Mesenchymal stem cell (in vitro differentiated cells and primary cell): ENCODE measurements at regions not wholly inside any gene's neighbourhood (a gene's known extent, or its start where the extent isn't known, plus 50 kb on each side); places are given as distances from the start of the nearest gene placed in this dataset.
"Not testable (repeated sequence)": the region's sequence is repeated elsewhere in the genome, so short reads cannot be mapped to it uniquely, and the experiment has no call there.

Source experiments
- DNase-seq: peaks from one replicate; pipeline ENCODE4 v3.0.0-alpha.2; 2013
- H2AFZ ChIP-seq: one replicate; pipeline ENCODE4 v1.6.1; 2013; ENCODE audit warnings: low read depth, mild to moderate bottlenecking, control low read depth, inconsistent platforms, low read length, moderate library complexity
- H2AK5ac ChIP-seq: 2 replicates; pipeline ENCODE4 v1.6.1; 2013; ENCODE audit warnings: low read length, moderate library complexity, mild to moderate bottlenecking, inconsistent platforms; ENCODE audit not compliant: severe bottlenecking
- H2BK120ac ChIP-seq: one replicate; pipeline ENCODE4 v1.6.1; 2013; ENCODE audit warnings: low read depth, mild to moderate bottlenecking, inconsistent platforms, low read length, moderate library complexity
- H2BK12ac ChIP-seq, 2 experiments: one replicate each; pipeline ENCODE4 v1.6.1; 2013; ENCODE audit warnings: inconsistent platforms in 2 of 2, low read length in 2 of 2, mild to moderate bottlenecking in 2 of 2, moderate library complexity in 2 of 2, control low read depth in 1 of 2
- H2BK15ac ChIP-seq: one replicate; pipeline ENCODE4 v1.6.1; 2013; ENCODE audit warnings: mild to moderate bottlenecking, low read depth, inconsistent platforms; ENCODE audit not compliant: poor library complexity, severe bottlenecking
- H2BK5ac ChIP-seq: 2 replicates; pipeline ENCODE4 v1.6.1; 2013; ENCODE audit warnings: low read depth, mild to moderate bottlenecking, low read length, control low read depth, inconsistent platforms; ENCODE audit not compliant: poor library complexity, severe bottlenecking
- H3K14ac ChIP-seq, 2 experiments: one replicate each; pipeline ENCODE4 v1.6.1; 2013; ENCODE audit warnings: inconsistent platforms in 2 of 2, low read length in 2 of 2, control low read depth in 1 of 2, mild to moderate bottlenecking in 1 of 2, moderate library complexity in 1 of 2
- H3K18ac ChIP-seq, 2 experiments: one replicate each; pipeline ENCODE4 v1.6.1; 2013; ENCODE audit warnings: inconsistent platforms in 2 of 2, low read length in 2 of 2, control low read depth in 1 of 2, low read depth in 1 of 2, mild to moderate bottlenecking in 1 of 2
- H3K23ac ChIP-seq, 2 experiments: one replicate each; pipeline ENCODE4 v1.6.1; 2013; ENCODE audit warnings: inconsistent platforms in 2 of 2, low read length in 2 of 2, mild to moderate bottlenecking in 2 of 2, moderate library complexity in 2 of 2, control low read depth in 1 of 2
- H3K27ac ChIP-seq: 2 replicates; pipeline ENCODE4 v1.5.1; 2013; ENCODE audit warnings: mild to moderate bottlenecking, moderate library complexity, low read length, control low read depth, inconsistent platforms; ENCODE audit not compliant: poor library complexity, severe bottlenecking
- H3K27me3 ChIP-seq, 2 experiments: 2 replicates each; pipeline versions ENCODE4 v1.6.1 to v1.7.0; 2013; ENCODE audit warnings: low read length in 2 of 2, mild to moderate bottlenecking in 2 of 2, moderate library complexity in 2 of 2, control low read depth in 1 of 2, inconsistent platforms in 1 of 2; ENCODE audit not compliant: control insufficient read depth in 1 of 2, insufficient read depth in 1 of 2
- H3K36me3 ChIP-seq, 2 experiments: 2 replicates each; pipeline versions ENCODE4 v1.6.1 to v1.7.0; 2013; ENCODE audit warnings: low read length in 2 of 2, control low read depth in 1 of 2, inconsistent platforms in 1 of 2, low read depth in 1 of 2, mild to moderate bottlenecking in 1 of 2; ENCODE audit not compliant: insufficient read depth in 2 of 2, control insufficient read depth in 1 of 2
- H3K4ac ChIP-seq, 2 experiments: one replicate each; pipeline ENCODE4 v1.6.1; 2013; ENCODE audit warnings: inconsistent platforms in 2 of 2, low read length in 2 of 2, mild to moderate bottlenecking in 2 of 2, moderate library complexity in 2 of 2, control low read depth in 1 of 2, low read depth in 1 of 2
- H3K4me1 ChIP-seq: 2 replicates; pipeline ENCODE4 v1.6.1; 2013; ENCODE audit warnings: low read depth, low read length, control low read depth; ENCODE audit not compliant: control insufficient read depth, insufficient read depth
- H3K4me2 ChIP-seq: 2 replicates; pipeline ENCODE4 v1.6.1; 2013; ENCODE audit warnings: low read length, mild to moderate bottlenecking, inconsistent platforms; ENCODE audit not compliant: poor library complexity, severe bottlenecking
- H3K4me3 ChIP-seq, 2 experiments: 2 replicates each; pipeline versions ENCODE4 v1.5.1 to v1.7.0; 2013; ENCODE audit warnings: low read length in 2 of 2, mild to moderate bottlenecking in 2 of 2, control low read depth in 1 of 2, low read depth in 1 of 2; ENCODE audit not compliant: insufficient read depth in 1 of 2
- H3K79me1 ChIP-seq: replicated peaks from 2 replicates; pipeline ENCODE4 v1.6.1; 2013; ENCODE audit warnings: mild to moderate bottlenecking, control low read depth, low read length, inconsistent platforms; ENCODE audit not compliant: poor library complexity, severe bottlenecking
- H3K9ac ChIP-seq: 2 replicates; pipeline ENCODE4 v1.7.0; 2013; ENCODE audit warnings: mild to moderate bottlenecking, low read length, moderate library complexity
- H3K9me3 ChIP-seq: 2 replicates; pipeline ENCODE4 v1.7.0; 2013; ENCODE audit warnings: mild to moderate bottlenecking, low read length; ENCODE audit not compliant: control insufficient read depth
- H4K8ac ChIP-seq: one replicate; pipeline ENCODE4 v1.6.1; 2013; ENCODE audit warnings: inconsistent platforms, mild to moderate bottlenecking, low read length, moderate library complexity
- H4K91ac ChIP-seq: one replicate; pipeline ENCODE4 v1.6.1; 2013; ENCODE audit warnings: mild to moderate bottlenecking, low read length, inconsistent platforms
- WGBS: methylation state at CpG from one replicate; pipeline ENCODE4 v1.1.7; 2013; ENCODE audit warnings: mixed read lengths; 5-methylcytosine and 5-hydroxymethylcytosine counted together

- H3K4me3 ChIP-seq, H3K18ac ChIP-seq, H3K79me1 ChIP-seq, H2AFZ ChIP-seq, H3K27me3 ChIP-seq, H3K36me3 ChIP-seq, H3K9ac ChIP-seq, H2AK5ac ChIP-seq, H3K14ac ChIP-seq, H3K4me1 ChIP-seq, H2BK12ac ChIP-seq, H3K4me2 ChIP-seq, H2BK120ac ChIP-seq, H3K23ac ChIP-seq, H2BK5ac ChIP-seq, H4K8ac ChIP-seq, H4K91ac ChIP-seq, H3K27ac ChIP-seq, DNase-seq, H2BK15ac ChIP-seq, H3K9me3 ChIP-seq, H3K4ac ChIP-seq: not testable (repeated sequence)
- WGBS: 98% methylated on average over 25 of the region's 26 CpGs
Observed at GRCh38 chr1:187850146-187850545, 1021.4 kb downstream of the PLA2G4A start.

GRCh38 chr1:187853505-187853904, 1024.8 kb downstream of the PLA2G4A start:
- Histone ChIP-seq H3K4me2 (no peak overlapping the region), H2AK5ac (no peak overlapping the region)
- 100% methylated on average over 1 of the region's 2 CpGs for WGBS

GRCh38 chr1:187854457-187854856, 1025.7 kb downstream of the PLA2G4A start:
- no peak overlapping the region for H2BK5ac ChIP-seq
- peaks cover 3% of the 10 kb centered on the region for H3K9me3 ChIP-seq
- no peak overlapping the region for H2AK5ac ChIP-seq
- H3K27ac ChIP-seq: no peak overlapping the region
- no peaks in the 10 kb centered on the region for H3K27me3 ChIP-seq
- H2BK12ac ChIP-seq: no peak overlapping the region
- no peaks in the 10 kb centered on the region for H3K79me1 ChIP-seq
- H4K8ac ChIP-seq: no peak overlapping the region
- no peak overlapping the region for H3K23ac ChIP-seq
- no peak overlapping the region for H3K18ac ChIP-seq
- H2AFZ ChIP-seq: no peak overlapping the region
- H2BK120ac ChIP-seq: no peak overlapping the region
- H3K36me3 ChIP-seq: no peaks in the 10 kb centered on the region
- H4K91ac ChIP-seq: no peak overlapping the region
- WGBS: no CpG with 5 or more reads among the region's 2 CpGs
- H3K4me2 ChIP-seq: no peak overlapping the region
- H3K9ac ChIP-seq: no peak overlapping the region
- H2BK15ac ChIP-seq: no peak overlapping the region
- H3K4me1 ChIP-seq: no peaks in the 10 kb centered on the region
- H3K14ac ChIP-seq: no peak overlapping the region
- DNase-seq: no peak
- no peak overlapping the region for H3K4me3 ChIP-seq
- no peak overlapping the region for H3K4ac ChIP-seq

More at GRCh38 chr1:187853505-187853904, 1024.8 kb downstream of the PLA2G4A start:
- no peak for DNase-seq
- Histone ChIP-seq H3K18ac (no peak overlapping the region), H2BK5ac (no peak overlapping the region), H3K4me1 (no peaks in the 10 kb centered on the region), H3K4ac (no peak overlapping the region), H3K9ac (no peak overlapping the region), H3K23ac (no peak overlapping the region), H4K8ac (no peak overlapping the region), H3K14ac (no peak overlapping the region), H2BK120ac (no peak overlapping the region), H2BK12ac (no peak overlapping the region), H3K27ac (no peak overlapping the region), H3K9me3 (peaks cover 3% of the 10 kb centered on the region), H4K91ac (no peak overlapping the region), H3K36me3 (no peaks in the 10 kb centered on the region), H3K27me3 (no peaks in the 10 kb centered on the region), H3K4me3 (no peak overlapping the region), H3K79me1 (no peaks in the 10 kb centered on the region), H2BK15ac (no peak overlapping the region), H2AFZ (peak overlapping the region; percentile 42)

- no peak overlapping the region for H3K4me3 ChIP-seq
- DNase-seq: peak; percentile 69
- H2BK120ac ChIP-seq: no peak overlapping the region
- H3K4me2 ChIP-seq: no peak overlapping the region
- no peak overlapping the region for H3K23ac ChIP-seq
- H3K9ac ChIP-seq: no peak overlapping the region
- H3K4me1 ChIP-seq: no peaks in the 10 kb centered on the region
- no peak overlapping the region for H4K91ac ChIP-seq
- no peak overlapping the region for H2AK5ac ChIP-seq
- H3K18ac ChIP-seq: no peak overlapping the region
- H4K8ac ChIP-seq: no peak overlapping the region
- H2AFZ ChIP-seq: no peak overlapping the region
- no peaks in the 10 kb centered on the region for H3K79me1 ChIP-seq
- no peak overlapping the region for H3K27ac ChIP-seq
- H3K27me3 ChIP-seq: no peaks in the 10 kb centered on the region
- no peak overlapping the region for H2BK15ac ChIP-seq
- H2BK5ac ChIP-seq: no peak overlapping the region
- no peaks in the 10 kb centered on the region for H3K36me3 ChIP-seq
- H3K4ac ChIP-seq: no peak overlapping the region
- H3K14ac ChIP-seq: no peak overlapping the region
- WGBS: 96% methylated on average over 1 of the region's 1 CpG
- no peak overlapping the region for H2BK12ac ChIP-seq
- no peaks in the 10 kb centered on the region for H3K9me3 ChIP-seq
Observed at GRCh38 chr1:187862506-187862905, 1033.8 kb downstream of the PLA2G4A start.
